HepG2 (cell line): ENCODE measurements at regions not wholly inside any gene's neighbourhood (a gene's known extent, or its start where the extent isn't known, plus 50 kb on each side); places are given as distances from the start of the nearest gene placed in this dataset.

Source experiments
- ATAC-seq: fragments of 200-7000 bp; cut with Tn5 transposase; 3 replicates; pipeline ENCODE4 v1.9.1; 2020; ENCODE audit warnings: mild to moderate bottlenecking, moderate library complexity
- BruUV-seq: library from RNA; stranded (reverse); fragments of 400-500 nt; replicated peaks from 2 replicates; lab custom pipeline; 2021; lab: Mats Ljungman, UMichigan
- CTCF ChIA-PET: fragments of 300-600 bp; formaldehyde crosslinking; extraction: SDS; loops from one replicate; lab custom pipeline; 2021; ENCODE audit warnings: low total read pairs, inconsistent platforms, low intra/inter-chr PET ratio; lab: Yijun Ruan, JAX
- POLR2A ChIA-PET: fragments of 350-600 bp; sonication (Branson Sonifier 250); formaldehyde crosslinking; loops from one replicate; lab custom pipeline; 2020; ENCODE audit warnings: antibody characterized with exemption, inconsistent platforms; lab: Yijun Ruan, JAX
- DNase-seq: peaks from one replicate; pipeline ENCODE4 v3.0.0-alpha.2; 2015; ENCODE audit warnings: low spot score
- FAIRE-seq: peaks from 3 replicates; lab custom pipeline; 2011; peaks lifted over from hg19 to GRCh38; lab: Jason Lieb, UNC
- H2AFZ ChIP-seq: one replicate; pipeline ENCODE4 v1.6.1; 2011; ENCODE audit warnings: low read length, inconsistent platforms
- H3K27ac ChIP-seq: fragments of 300-600 bp; 3 replicates; pipeline ENCODE4 v1.8.0; 2011; ENCODE audit warnings: mixed run types, mild to moderate bottlenecking, mixed read lengths, low read length, inconsistent platforms; ENCODE audit not compliant: insufficient read depth; ENCODE audit errors: extremely low read length
- H3K27me3 ChIP-seq, 2 experiments: fragments of 200-600 bp in 1 of 2; 2 replicates in 1 of 2; 3 replicates in 1 of 2; pipeline versions ENCODE4 v1.6.0 to v1.8.0; 2011; ENCODE audit warnings: low read length in 2 of 2, mild to moderate bottlenecking in 2 of 2, moderate library complexity in 2 of 2, inconsistent platforms in 1 of 2; ENCODE audit not compliant: insufficient read depth in 2 of 2, control insufficient read depth in 1 of 2
- H3K36me3 ChIP-seq, 2 experiments: fragments of 200-600 bp in 1 of 2; replicated peaks in 1 of 2; 2 replicates in 1 of 2; 3 replicates in 1 of 2; pipeline versions ENCODE4 v1.5.1 to v1.8.0; 2011; ENCODE audit warnings: low read length in 2 of 2, inconsistent platforms in 1 of 2; ENCODE audit not compliant: insufficient read depth in 2 of 2, control insufficient read depth in 1 of 2
- H3K4me1 ChIP-seq: 2 replicates; pipeline ENCODE4 v1.5.1; 2012; ENCODE audit warnings: low read length, inconsistent platforms; ENCODE audit not compliant: insufficient read depth
- H3K4me2 ChIP-seq: 2 replicates; pipeline ENCODE4 v1.6.0; 2011; ENCODE audit warnings: low read depth, low read length, inconsistent platforms
- H3K4me3 ChIP-seq, 3 experiments: fragments of 200-600 bp in 1 of 3; sonication (generic), shearing (Covaris generic) in 1 of 3; replicated peaks in 1 of 3; 2 replicates each; pipeline ENCODE4 v1.5.1; 2011 to 2016; ENCODE audit warnings: low read length in 3 of 3, inconsistent platforms in 2 of 3, low read depth in 2 of 3, mild to moderate bottlenecking in 2 of 3, control low read depth in 1 of 3, mixed read lengths in 1 of 3; ENCODE audit not compliant: insufficient read depth in 1 of 3
- H3K79me2 ChIP-seq: one replicate; pipeline ENCODE4 v1.6.1; 2011; ENCODE audit warnings: low read length, inconsistent platforms; ENCODE audit not compliant: insufficient read depth
- H3K9ac ChIP-seq: 2 replicates; pipeline ENCODE4 v1.6.0; 2011; ENCODE audit warnings: mild to moderate bottlenecking, low read depth, low read length, inconsistent platforms; ENCODE audit not compliant: insufficient read depth
- H3K9me3 ChIP-seq: 2 replicates; pipeline ENCODE4 v1.5.1; 2012; ENCODE audit warnings: mild to moderate bottlenecking, low read length
- H4K20me1 ChIP-seq: 2 replicates; pipeline ENCODE4 v1.6.0; 2011; ENCODE audit warnings: inconsistent platforms, mild to moderate bottlenecking, low read length, moderate library complexity; ENCODE audit not compliant: insufficient read depth
- ERF ChIP-seq: IDR thresholded peaks from 2 replicates; pipeline ENCODE4 v1.6.1; 2018; ENCODE audit warnings: missing biosample characterization, missing genetic modification reagents
- NFE2 ChIP-seq: sonication (generic); formaldehyde crosslinking; IDR thresholded peaks from 2 replicates; pipeline ENCODE4 v1.4.0; 2020; ENCODE audit warnings: missing genetic modification reagents
- NR2F1 ChIP-seq, 2 experiments: fragments of 450-650 bp in 1 of 2; formaldehyde crosslinking in 1 of 2; IDR thresholded peaks; 2 replicates each; pipeline versions ENCODE4 v1.5.0 to v1.6.1; 2016 to 2020; ENCODE audit warnings: mild to moderate bottlenecking in 1 of 2, missing compliant biosample characterization in 1 of 2, missing genetic modification reagents in 1 of 2, moderate library complexity in 1 of 2
- SIX1 ChIP-seq: sonication (generic); formaldehyde crosslinking; IDR thresholded peaks from 2 replicates; pipeline ENCODE4 v1.4.0; 2020; ENCODE audit warnings: missing genetic modification reagents, borderline replicate concordance
- YEATS2 ChIP-seq: sonication (generic); formaldehyde crosslinking; IDR thresholded peaks from 2 replicates; pipeline ENCODE4 v1.4.0; 2020; ENCODE audit warnings: missing genetic modification reagents, borderline replicate concordance
- ZBTB10 ChIP-seq: sonication (generic); formaldehyde crosslinking; IDR thresholded peaks from 2 replicates; pipeline ENCODE4 v1.4.0; 2020; ENCODE audit warnings: missing genetic modification reagents, borderline replicate concordance
- ZNF343 ChIP-seq: sonication (generic); formaldehyde crosslinking; IDR thresholded peaks from 2 replicates; pipeline ENCODE4 v1.4.0; 2020; ENCODE audit warnings: mild to moderate bottlenecking, missing genetic modification reagents
- ZNF430 ChIP-seq: sonication (generic); formaldehyde crosslinking; IDR thresholded peaks from 2 replicates; pipeline ENCODE4 v1.9.0; 2021; ENCODE audit warnings: mild to moderate bottlenecking, missing genetic modification reagents
- ZNF451 ChIP-seq: sonication (generic); formaldehyde crosslinking; IDR thresholded peaks from 2 replicates; pipeline ENCODE4 v1.5.0; 2020; ENCODE audit warnings: mild to moderate bottlenecking, missing genetic modification reagents
- ZNF768 ChIP-seq: sonication (generic); formaldehyde crosslinking; IDR thresholded peaks from 2 replicates; pipeline ENCODE4 v1.4.0; 2020; ENCODE audit warnings: missing genetic modification reagents
- WGBS: methylation state at CpG from one replicate; pipeline ENCODE4 v1.1.6; 2017; ENCODE audit warnings: low lambda C conversion rate; 5-methylcytosine and 5-hydroxymethylcytosine counted together
- in situ Hi-C: cut with HindIII; loops from 2 replicates; pipeline ENCODE4 v1.10.0; 2017; ENCODE audit warnings: low pct_unique_long_range_greater_than_20kb; ENCODE audit not compliant: extremely low pct_ligation_motif_present
- intact Hi-C: fragments of 100-400 bp; cut with micrococcal nuclease; formaldehyde crosslinking; loops from one replicate; pipeline ENCODE4 v1.10.0; 2022; ENCODE audit not compliant: unreplicated experiment

DNA sequence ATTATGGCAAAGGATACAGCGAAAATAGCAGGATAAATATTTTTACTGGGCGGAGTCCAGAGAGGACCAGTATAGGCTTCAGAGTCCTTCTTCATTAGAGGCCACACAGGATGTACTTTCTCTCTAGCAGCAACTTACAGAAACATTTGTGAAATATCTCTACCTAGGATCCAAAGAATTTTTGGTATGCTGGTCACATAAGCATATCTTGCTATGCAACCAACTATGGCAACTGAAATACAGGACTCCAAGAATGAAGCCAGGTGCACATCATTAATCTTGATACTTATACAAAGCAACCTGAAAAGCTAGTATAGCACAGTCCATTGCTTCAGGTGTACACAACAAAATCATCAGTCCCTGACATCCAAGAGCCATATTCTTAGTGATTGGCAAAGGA lies 59.1 kb upstream of the NABP1 start (continued):
- TF ChIP-seq SIX1 (CRISPR knock-in tag) = no peak

DNA sequence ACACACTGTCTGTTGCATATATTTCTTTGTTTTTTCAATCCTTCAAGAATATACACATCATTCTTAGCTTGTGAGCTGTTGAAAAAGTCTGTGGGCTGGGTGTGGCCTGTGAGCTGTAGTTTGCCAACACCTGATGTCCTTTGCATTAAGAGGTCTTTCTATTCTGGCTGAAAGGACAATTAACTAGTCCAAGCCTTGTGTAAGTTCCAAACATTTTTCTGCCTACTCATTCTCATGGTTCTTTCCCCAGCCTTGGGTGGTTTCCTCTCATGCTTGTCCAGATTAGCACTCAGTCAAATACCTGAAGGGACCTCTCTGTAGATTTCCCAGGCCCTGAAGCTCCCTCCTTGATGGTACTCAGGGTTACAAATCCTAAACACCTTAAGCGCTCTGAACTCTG lies 57.8 kb upstream of the NABP1 start:
- ChIA-PET CTCF (no interaction called here), POLR2A (no interaction called here)
- H3K4me1 ChIP-seq = peaks cover 9% of the 10 kb centered on the region
- intact Hi-C loops (no loop called here), in situ Hi-C loops (no loop called here)
- no peaks in the 10 kb centered on the region for H3K9me3 ChIP-seq
- BruUV-seq = no TSS peak
- ATAC-seq (no peak), FAIRE-seq (no peak), DNase-seq (no peak)
- no peak overlapping the region for H3K4me3 ChIP-seq
- H2AFZ ChIP-seq = no peak overlapping the region
- no peaks in the 10 kb centered on the region for H4K20me1 ChIP-seq
- TF ChIP-seq NFE2 (CRISPR knock-in tag) = peak; percentile 44; the same call in 1 of the 2 replicates
- TF ChIP-seq ZNF768 (CRISPR knock-in tag) = no peak
- no peaks in the 10 kb centered on the region for H3K79me2 ChIP-seq
- no peaks in the 10 kb centered on the region for H3K36me3 ChIP-seq
- H3K27me3 ChIP-seq = no peaks in the 10 kb centered on the region
- H3K4me2 ChIP-seq = no peak overlapping the region
- 46% methylated on average over 1 of the region's 1 CpG for WGBS
- no peak overlapping the region for H3K27ac ChIP-seq
- no peak overlapping the region for H3K9ac ChIP-seq

DNA sequence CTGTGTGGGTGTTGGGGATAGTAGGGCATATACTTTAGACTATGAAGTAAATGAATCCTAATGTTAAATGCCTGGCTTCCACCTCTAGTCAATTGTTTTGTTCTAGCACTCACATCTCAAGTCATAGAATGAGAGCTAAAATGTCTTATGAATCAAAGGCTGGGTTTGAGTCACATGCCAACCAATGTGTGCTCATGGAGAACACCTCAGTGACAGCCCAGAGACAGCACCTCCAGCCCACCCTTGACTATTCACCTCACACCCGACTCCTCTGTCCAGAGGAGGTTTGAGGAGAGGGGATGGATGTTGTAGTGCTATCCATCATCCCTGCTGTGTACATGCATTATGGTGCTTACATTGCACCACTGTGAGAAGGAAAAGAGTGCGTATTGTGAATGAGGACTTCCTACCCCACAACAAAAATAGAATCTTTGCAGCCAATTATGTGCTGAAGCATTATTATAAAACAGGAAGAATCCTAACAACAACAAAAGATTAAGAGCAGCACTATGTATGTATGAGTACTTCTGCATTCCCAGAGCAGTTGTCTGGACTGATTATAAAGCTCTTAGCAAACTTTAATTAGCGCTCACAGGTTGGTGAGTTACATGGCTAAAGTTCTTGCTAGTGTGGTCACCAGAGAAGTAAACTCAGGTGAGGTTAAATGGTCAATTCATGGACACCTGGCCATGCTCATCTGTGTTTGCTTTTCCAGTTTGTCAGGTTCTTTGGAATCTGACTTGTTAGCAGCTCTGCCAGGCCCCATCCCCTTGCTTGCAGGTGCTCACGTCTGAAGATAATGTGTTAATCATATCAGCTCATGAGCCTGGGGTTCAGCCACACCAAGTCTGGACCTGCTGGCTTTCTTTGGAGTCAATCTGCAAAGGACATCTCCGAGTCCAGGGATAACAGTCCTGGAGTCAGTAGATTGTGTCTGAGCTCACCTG lies 55.3 kb upstream of the NABP1 start:
- ATAC-seq = no peak; the same call in 2 of the 3 replicates
- Histone ChIP-seq H3K9ac (no peak overlapping the region), H4K20me1 (no peaks in the 10 kb centered on the region), H3K4me3 (no peak overlapping the region), H3K27me3 (no peaks in the 10 kb centered on the region), H2AFZ (no peak overlapping the region), H3K9me3 (no peaks in the 10 kb centered on the region), H3K36me3 (no peaks in the 10 kb centered on the region), H3K4me1 (peaks cover 13% of the 10 kb centered on the region), H3K79me2 (no peaks in the 10 kb centered on the region), H3K27ac (no peak overlapping the region), H3K4me2 (no peak overlapping the region)
- 32% methylated on average over 5 of the region's 5 CpGs for WGBS
- intact Hi-C loops = loop anchor here (2.0 kb wide), 1 partner anchor 14 kb away; no protein-coding TSS in a partner anchor
- in situ Hi-C loops = no loop called here
- FAIRE-seq = no peak
- POLR2A ChIA-PET = interaction anchor here (1.0 to 1.2 kb wide), 2 partner anchors 15 to 55 kb away, joined by 4 to 5 read pairs; partner anchors contain the start of gene NABP1
- no TSS peak for BruUV-seq
- CTCF ChIA-PET = no interaction called here
- DNase-seq = no peak
- TF ChIP-seq ZBTB10 (CRISPR knock-in tag) (no peak), ZNF343 (CRISPR knock-in tag) (no peak), NR2F1 (CRISPR knock-in tag; IDR thresholded peaks at IDR 0.05) (no peak), ERF (CRISPR knock-in tag) (no peak), YEATS2 (CRISPR knock-in tag) (no peak), ZNF430 (CRISPR knock-in tag) (no peak), ZNF451 (CRISPR knock-in tag) (no peak)
